H1 (cell line): ENCODE measurements at regions not wholly inside any gene's neighbourhood (a gene's known extent, or its start where the extent isn't known, plus 50 kb on each side); places are given as distances from the start of the nearest gene placed in this dataset.

ENCODE experiments used
- CTCF ChIA-PET: fragments of 300-600 bp; sonication (Branson Sonifier 250); formaldehyde crosslinking; loops from one replicate; lab custom pipeline; 2021; ENCODE audit not compliant: partially characterized antibody; lab: Charles Lee
- POLR2A ChIA-PET: fragments of 300-600 bp; sonication (Branson Sonifier 250); formaldehyde crosslinking; loops from one replicate; lab custom pipeline; 2021; ENCODE audit warnings: inconsistent platforms; ENCODE audit not compliant: partially characterized antibody; lab: Charles Lee
- DNase-seq, 2 experiments: peaks; one replicate each; pipeline versions ENCODE4 v3.0.0 to v3.0.0-alpha.2; 2010 to 2022; ENCODE audit warnings: low spot score in 2 of 2, low read depth in 1 of 2, mixed read lengths in 1 of 2
- FAIRE-seq: peaks from 2 replicates; lab custom pipeline; 2011; peaks lifted over from hg19 to GRCh38; lab: Jason Lieb, UNC
- H2AFZ ChIP-seq: 2 replicates; pipeline ENCODE4 v1.8.1; 2012; ENCODE audit warnings: low read length, inconsistent platforms
- H2AK5ac ChIP-seq: 2 replicates; pipeline ENCODE4 v1.6.1; 2013; ENCODE audit warnings: low read depth, low read length
- H2BK120ac ChIP-seq: replicated peaks from 2 replicates; pipeline ENCODE3; 2013; ENCODE audit warnings: low read depth, low read length, inconsistent platforms
- H2BK12ac ChIP-seq: 2 replicates; pipeline ENCODE4 v1.6.1; 2013; ENCODE audit warnings: low read depth, low read length
- H2BK15ac ChIP-seq: 2 replicates; pipeline ENCODE4 v1.6.1; 2013; ENCODE audit warnings: low read length
- H2BK20ac ChIP-seq: 2 replicates; pipeline ENCODE4 v1.6.1; 2013; ENCODE audit warnings: low read length
- H2BK5ac ChIP-seq: 2 replicates; pipeline ENCODE4 v1.6.1; 2013; ENCODE audit warnings: low read depth, low read length
- H3K14ac ChIP-seq: 2 replicates; pipeline ENCODE4 v1.6.1; 2013; ENCODE audit warnings: inconsistent platforms; ENCODE audit not compliant: insufficient read length
- H3K18ac ChIP-seq: 2 replicates; pipeline ENCODE4 v1.6.1; 2013; ENCODE audit warnings: low read length; ENCODE audit errors: extremely low read depth
- H3K23ac ChIP-seq: 2 replicates; pipeline ENCODE4 v1.6.1; 2013; ENCODE audit warnings: inconsistent platforms; ENCODE audit not compliant: insufficient read length
- H3K23me2 ChIP-seq: 2 replicates; pipeline ENCODE4 v1.6.1; 2013; ENCODE audit warnings: low read depth, low read length
- H3K27ac ChIP-seq: 2 replicates; pipeline ENCODE4 v1.6.1; 2011; ENCODE audit warnings: low read depth, low read length, inconsistent platforms
- H3K27me3 ChIP-seq, 4 experiments: replicated peaks in 1 of 4; 1 replicate in 1 of 4; 2 replicates in 3 of 4; pipeline versions ENCODE4 v1.6.1 to v1.8.1; 2011 to 2013; ENCODE audit warnings: low read length in 3 of 4, mild to moderate bottlenecking in 3 of 4, inconsistent platforms in 2 of 4, mixed read lengths in 2 of 4, moderate library complexity in 1 of 4; ENCODE audit not compliant: control insufficient read depth in 3 of 4, insufficient read depth in 3 of 4; ENCODE audit errors: extremely low read depth in 1 of 4
- H3K36me3 ChIP-seq, 4 experiments: 2 replicates each; pipeline versions ENCODE4 v1.6.1 to v1.8.1; 2011 to 2013; ENCODE audit warnings: mild to moderate bottlenecking in 4 of 4, low read length in 3 of 4, moderate library complexity in 2 of 4, control low read depth in 1 of 4, inconsistent platforms in 1 of 4; ENCODE audit not compliant: insufficient read depth in 4 of 4, control insufficient read depth in 2 of 4
- H3K4ac ChIP-seq: replicated peaks from 2 replicates; pipeline ENCODE3; 2013; ENCODE audit warnings: low read length, low read depth, mixed read lengths, inconsistent platforms; ENCODE audit not compliant: insufficient read length
- H3K4me1 ChIP-seq, 4 experiments: replicated peaks in 1 of 4; 1 replicate in 1 of 4; 2 replicates in 3 of 4; pipeline versions ENCODE4 v1.6.1 to v1.8.1; 2011 to 2013; ENCODE audit warnings: low read length in 3 of 4, inconsistent platforms in 2 of 4, mixed read lengths in 1 of 4; ENCODE audit not compliant: insufficient read depth in 4 of 4, control insufficient read depth in 3 of 4
- H3K4me2 ChIP-seq, 2 experiments: 2 replicates each; pipeline versions ENCODE4 v1.6.1 to v1.8.1; 2011 to 2013; ENCODE audit warnings: low read depth in 2 of 2, low read length in 2 of 2, control low read depth in 1 of 2, inconsistent platforms in 1 of 2, mild to moderate bottlenecking in 1 of 2; ENCODE audit not compliant: insufficient read depth in 1 of 2
- H3K4me3 ChIP-seq, 4 experiments: fragments of 200-600, 300-600 bp in 1 of 4; sonication (generic), shearing (Covaris generic), sonication (Bioruptor Twin) in 1 of 4; 2 replicates each; pipeline versions ENCODE4 v1.5.1 to v1.8.1; 2011 to 2016; ENCODE audit warnings: low read length in 4 of 4, low read depth in 3 of 4, control low read depth in 2 of 4, inconsistent platforms in 2 of 4, mild to moderate bottlenecking in 2 of 4, mixed read lengths in 1 of 4, moderate library complexity in 1 of 4; ENCODE audit not compliant: insufficient read depth in 2 of 4; ENCODE audit errors: extremely low read depth in 1 of 4
- H3K56ac ChIP-seq: replicated peaks from 2 replicates; pipeline ENCODE3; 2013; ENCODE audit warnings: low read depth, mild to moderate bottlenecking, mixed read lengths, low read length, inconsistent platforms; ENCODE audit not compliant: insufficient read length
- H3K79me1 ChIP-seq: 2 replicates; pipeline ENCODE4 v1.6.1; 2013; ENCODE audit warnings: low read depth, low read length, control low read depth
- H3K79me2 ChIP-seq, 2 experiments: 2 replicates each; pipeline versions ENCODE4 v1.6.1 to v1.8.1; 2012 to 2013; ENCODE audit warnings: low read length in 2 of 2, mild to moderate bottlenecking in 2 of 2, inconsistent platforms in 1 of 2; ENCODE audit not compliant: insufficient read depth in 2 of 2, control insufficient read depth in 1 of 2
- H3K9ac ChIP-seq, 4 experiments: replicated peaks in 1 of 4; 1 replicate in 1 of 4; 2 replicates in 3 of 4; pipeline versions ENCODE4 v1.6.1 to v1.8.1; 2011 to 2013; ENCODE audit warnings: low read depth in 3 of 4, low read length in 3 of 4, control low read depth in 2 of 4, mild to moderate bottlenecking in 2 of 4, moderate library complexity in 2 of 4, inconsistent platforms in 1 of 4; ENCODE audit errors: extremely low read depth in 1 of 4
- H3K9me3 ChIP-seq, 2 experiments: 2 replicates each; pipeline versions ENCODE4 v1.6.1 to v1.8.1; 2012 to 2013; ENCODE audit warnings: mild to moderate bottlenecking in 2 of 2, moderate library complexity in 2 of 2, control low read depth in 1 of 2, inconsistent platforms in 1 of 2, low read depth in 1 of 2, low read length in 1 of 2, mixed read lengths in 1 of 2; ENCODE audit not compliant: insufficient read depth in 2 of 2
- H4K20me1 ChIP-seq, 2 experiments: replicated peaks in 1 of 2; 2 replicates each; pipeline versions ENCODE3 to v1.8.1; 2011 to 2013; ENCODE audit warnings: inconsistent platforms in 2 of 2, low read length in 2 of 2, mild to moderate bottlenecking in 1 of 2; ENCODE audit not compliant: insufficient read depth in 2 of 2, control insufficient read depth in 1 of 2
- H4K5ac ChIP-seq: 2 replicates; pipeline ENCODE4 v1.6.1; 2013; ENCODE audit warnings: low read length, low read depth, mixed read lengths, inconsistent platforms; ENCODE audit not compliant: insufficient read length
- H4K8ac ChIP-seq: 2 replicates; pipeline ENCODE4 v1.8.0; 2013; ENCODE audit warnings: mild to moderate bottlenecking, moderate library complexity, low read length, inconsistent platforms; ENCODE audit not compliant: insufficient read depth; ENCODE audit errors: extremely low read depth
- H4K91ac ChIP-seq: replicated peaks from 2 replicates; pipeline ENCODE3; 2013; ENCODE audit warnings: low read length, mixed read lengths, inconsistent platforms; ENCODE audit not compliant: insufficient read length
- ASH2L ChIP-seq: fragments of 200-600, 300-600 bp; sonication (generic); IDR thresholded peaks from one replicate; pipeline ENCODE4 v1.7.1; 2017; ENCODE audit warnings: low read length
- EP300 ChIP-seq, 2 experiments: IDR thresholded peaks; 1 replicate in 1 of 2; 2 replicates in 1 of 2; pipeline ENCODE4 v1.6.1; 2011 to 2012; ENCODE audit warnings: low read depth in 2 of 2, low read length in 2 of 2, mild to moderate bottlenecking in 2 of 2, borderline replicate concordance in 1 of 2, inconsistent platforms in 1 of 2, moderate library complexity in 1 of 2
- EZH2 ChIP-seq: fragments of 200-600 bp; sonication (generic); IDR thresholded peaks from 2 replicates; pipeline ENCODE4 v1.7.1; 2012; ENCODE audit warnings: low read depth, mild to moderate bottlenecking, moderate library complexity, low read length, inconsistent platforms; ENCODE audit not compliant: severe bottlenecking
- KDM1A ChIP-seq: fragments of 200-600, 300-600 bp; sonication (generic); IDR thresholded peaks from 2 replicates; pipeline ENCODE4 v1.7.1; 2016; ENCODE audit warnings: mild to moderate bottlenecking, low read length, borderline replicate concordance
- NANOG ChIP-seq: IDR thresholded peaks from 2 replicates; pipeline ENCODE4 v1.6.1; 2011; ENCODE audit warnings: low read length, low read depth, mild to moderate bottlenecking, inconsistent platforms; ENCODE audit not compliant: insufficient read depth, poor library complexity, severe bottlenecking
- RAD21 ChIP-seq, 2 experiments: IDR thresholded peaks in 1 of 2; conservative IDR thresholded peaks in 1 of 2; 2 replicates each; pipeline ENCODE4 v1.6.1; 2011; ENCODE audit warnings: low read depth in 2 of 2, low read length in 2 of 2, improper control_type of control experiment in 1 of 2, inconsistent platforms in 1 of 2, mild to moderate bottlenecking in 1 of 2, moderate library complexity in 1 of 2
- SAP30 ChIP-seq: fragments of 300-600 bp; sonication (generic); IDR thresholded peaks from 2 replicates; pipeline ENCODE4 v1.7.1; 2012; ENCODE audit warnings: low read length, moderate library complexity, mild to moderate bottlenecking, inconsistent platforms; ENCODE audit not compliant: insufficient read depth, insufficient replicate concordance
- SP1 ChIP-seq: IDR thresholded peaks from 2 replicates; pipeline ENCODE4 v1.6.1; 2011; ENCODE audit warnings: low read depth, low read length
- TAF7 ChIP-seq: optimal IDR thresholded peaks from 2 replicates; pipeline ENCODE3; 2011; ENCODE audit warnings: low read depth, mild to moderate bottlenecking, inconsistent platforms, low read length, moderate library complexity, borderline replicate concordance
- WGBS, 2 experiments: shearing (Covaris generic) in 1 of 2; methylation state at CpG; one replicate each; pipeline versions ENCODE4 v1.1.6 to v1.1.7; 2013 to 2015; ENCODE audit warnings: low lambda C conversion rate in 2 of 2, mixed read lengths in 2 of 2, inconsistent platforms in 1 of 2, low coverage in 1 of 2, missing lambda C conversion rate in 1 of 2; ENCODE audit not compliant: insufficient replicate concordance in 2 of 2, insufficient coverage in 1 of 2, insufficient read length in 1 of 2; ENCODE audit errors: extremely low coverage in 1 of 2, missing lambda C conversion rate in 1 of 2; 5-methylcytosine and 5-hydroxymethylcytosine counted together

DNA sequence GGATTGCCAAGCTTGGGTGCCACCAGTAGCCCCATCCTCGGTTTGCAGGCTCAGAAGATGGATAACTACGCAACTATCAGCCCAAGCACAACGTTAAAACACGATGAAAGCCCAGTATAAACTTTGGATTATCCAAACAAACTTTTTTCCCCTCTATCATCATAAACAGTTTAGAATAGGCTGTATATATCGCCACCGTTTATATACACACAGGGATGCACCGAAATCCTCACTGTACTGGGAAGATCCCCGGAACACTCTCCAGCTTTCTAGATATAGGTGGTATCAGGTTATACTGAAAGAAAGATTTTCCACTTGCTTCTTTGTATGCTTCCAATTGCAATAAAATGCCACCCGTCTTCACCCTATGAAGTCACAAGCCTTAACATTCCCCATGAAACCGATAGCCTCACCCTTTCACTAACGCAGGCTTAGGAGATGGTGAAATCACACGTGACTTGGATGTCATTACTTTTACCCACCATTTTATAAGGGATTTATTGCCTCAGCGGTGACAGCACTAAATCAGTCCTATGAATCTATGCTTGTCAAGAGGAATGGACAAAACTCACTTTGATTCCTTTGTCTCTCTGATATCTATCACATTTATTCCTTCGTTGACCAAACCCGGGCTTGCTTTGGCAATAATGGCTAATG lies 207.6 kb upstream of the FOXN3 start:
- Histone ChIP-seq H2AK5ac (0 out of 2 replicates have a peak overlapping the region, but pooled peaks have one; percentile 19), H2BK12ac (peak overlapping the region; percentile 46), H4K91ac (no peak overlapping the region), H3K14ac (no peak overlapping the region), H2AFZ (no peak overlapping the region)
- POLR2A ChIA-PET: no interaction called here
- TF ChIP-seq ASH2L (no peak), SAP30 (no peak), KDM1A (no peak), EP300 (IDR thresholded peaks at IDR 0.05; ENCODE audit: borderline replicate concordance in 1 of 2, low read depth in 2 of 2, low read length in 2 of 2) (no peak), RAD21 (IDR thresholded peaks at IDR 0.05 in 1 of 2, conservative IDR thresholded peaks at IDR 0.05 in 1 of 2; ENCODE audit: low read depth in 2 of 2, low read length in 2 of 2) (no peak), TAF7 (no peak), SP1 (no peak), EZH2 (no peak), NANOG (no peak)
- TF ChIP-seq, all 59 proteins: peak for 0
- no peak overlapping the region for H4K5ac ChIP-seq
- DNase-seq (no peak), FAIRE-seq (no peak)
- H3K56ac ChIP-seq: no peak overlapping the region
- H3K79me1 ChIP-seq: no peaks in the 10 kb centered on the region
- no peaks in the 10 kb centered on the region for H4K20me1 ChIP-seq
- H3K9me3 ChIP-seq: no peaks in the 10 kb centered on the region
- H3K23me2 ChIP-seq: peaks cover 2% of the 10 kb centered on the region; the same call in 1 of the 2 replicates
- H3K27ac ChIP-seq: no peak overlapping the region
- H3K18ac ChIP-seq: no peak overlapping the region; the same call in 1 of the 2 replicates
- no peaks in the 10 kb centered on the region; a peak in 1 of 7 replicates for H3K27me3 ChIP-seq
- H3K9ac ChIP-seq: no peak overlapping the region
- no peak overlapping the region for H2BK120ac ChIP-seq
- no peak overlapping the region for H3K4me2 ChIP-seq
- H2BK15ac ChIP-seq: no peak overlapping the region; the same call in 1 of the 2 replicates
- no peak overlapping the region for H4K8ac ChIP-seq
- H2BK20ac ChIP-seq: peak overlapping the region; percentile 53; the same call in 1 of the 2 replicates
- WGBS, 2 experiments: 94% methylated on average over 15 of the region's 15 CpGs; no CpG with 5 or more reads in 1 of the 2 experiments
- H2BK5ac ChIP-seq: peak overlapping the region; percentile 8; the same call in 1 of the 2 replicates
- no peak overlapping the region for H3K23ac ChIP-seq
- CTCF ChIA-PET: interaction anchor here (0.5 to 0.7 kb wide), 3 partner anchors 145 to 1437 kb away, joined by 3 read pairs; no protein-coding TSS in a partner anchor
- no peaks in the 10 kb centered on the region for H3K79me2 ChIP-seq
- no peaks in the 10 kb centered on the region for H3K36me3 ChIP-seq
- H3K4me3 ChIP-seq: no peak overlapping the region
- no peak overlapping the region for H3K4ac ChIP-seq
- H3K4me1 ChIP-seq: peaks cover 0 to 19% (median 11%) of the 10 kb centered on the region in 4 experiments; a peak in 6 of 7 replicates
